Fibroblast of villous mesenchyme (primary cell): ENCODE measurements at regions not wholly inside any gene's neighbourhood (a gene's known extent, or its start where the extent isn't known, plus 50 kb on each side); places are given as distances from the start of the nearest gene placed in this dataset.
A peak's percentile ranks its signal among the peaks of the same experiment; 100 is the strongest.

ENCODE experiments used
- DNase-seq: peaks from one replicate; pipeline ENCODE4 v3.0.0-alpha.2; 2010; ENCODE audit warnings: low read depth
- H3K4me3 ChIP-seq: 2 replicates; pipeline ENCODE4 v1.5.1; 2011; ENCODE audit warnings: low read depth, mild to moderate bottlenecking, low read length
- TF ChIP-seq, protein P1 (sequence below): IDR thresholded peaks from 2 replicates; pipeline ENCODE4 v1.5.1; 2012; ENCODE audit warnings: low read depth, mild to moderate bottlenecking, low read length; ENCODE audit not compliant: insufficient read depth

DNA sequence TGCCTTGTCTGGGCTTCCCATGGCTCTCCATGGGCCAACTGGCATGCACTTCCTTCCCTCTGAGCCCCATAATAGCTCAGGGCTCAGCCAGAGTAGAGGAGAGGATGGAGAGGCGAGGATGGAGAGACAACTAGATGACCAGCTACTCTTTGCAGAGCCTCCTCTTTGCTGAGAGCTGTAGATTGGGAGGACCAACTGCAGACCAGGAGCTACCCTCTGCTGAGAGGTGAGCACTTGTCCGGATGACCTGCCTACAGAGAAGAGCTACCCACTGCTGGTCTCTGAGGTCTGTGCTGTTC, 58.0 kb upstream of the ETV3 start:
- TF ChIP-seq, protein P1, sequence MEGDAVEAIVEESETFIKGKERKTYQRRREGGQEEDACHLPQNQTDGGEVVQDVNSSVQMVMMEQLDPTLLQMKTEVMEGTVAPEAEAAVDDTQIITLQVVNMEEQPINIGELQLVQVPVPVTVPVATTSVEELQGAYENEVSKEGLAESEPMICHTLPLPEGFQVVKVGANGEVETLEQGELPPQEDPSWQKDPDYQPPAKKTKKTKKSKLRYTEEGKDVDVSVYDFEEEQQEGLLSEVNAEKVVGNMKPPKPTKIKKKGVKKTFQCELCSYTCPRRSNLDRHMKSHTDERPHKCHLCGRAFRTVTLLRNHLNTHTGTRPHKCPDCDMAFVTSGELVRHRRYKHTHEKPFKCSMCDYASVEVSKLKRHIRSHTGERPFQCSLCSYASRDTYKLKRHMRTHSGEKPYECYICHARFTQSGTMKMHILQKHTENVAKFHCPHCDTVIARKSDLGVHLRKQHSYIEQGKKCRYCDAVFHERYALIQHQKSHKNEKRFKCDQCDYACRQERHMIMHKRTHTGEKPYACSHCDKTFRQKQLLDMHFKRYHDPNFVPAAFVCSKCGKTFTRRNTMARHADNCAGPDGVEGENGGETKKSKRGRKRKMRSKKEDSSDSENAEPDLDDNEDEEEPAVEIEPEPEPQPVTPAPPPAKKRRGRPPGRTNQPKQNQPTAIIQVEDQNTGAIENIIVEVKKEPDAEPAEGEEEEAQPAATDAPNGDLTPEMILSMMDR = no peak
- DNase-seq = no peak
- H3K4me3 ChIP-seq = no peak overlapping the region

- TF ChIP-seq, protein P1 = no peak
- DNase-seq = no peak
- H3K4me3 ChIP-seq = no peak overlapping the region
Measured at GRCh38 chr1:157195521-157196244, 57.5 kb upstream of the ETV3 start.

- TF ChIP-seq, protein P1 = no peak
- DNase-seq = no peak
- no peak overlapping the region for H3K4me3 ChIP-seq
Measured at GRCh38 chr1:157194731-157195520, 56.7 kb upstream of the ETV3 start.

DNA sequence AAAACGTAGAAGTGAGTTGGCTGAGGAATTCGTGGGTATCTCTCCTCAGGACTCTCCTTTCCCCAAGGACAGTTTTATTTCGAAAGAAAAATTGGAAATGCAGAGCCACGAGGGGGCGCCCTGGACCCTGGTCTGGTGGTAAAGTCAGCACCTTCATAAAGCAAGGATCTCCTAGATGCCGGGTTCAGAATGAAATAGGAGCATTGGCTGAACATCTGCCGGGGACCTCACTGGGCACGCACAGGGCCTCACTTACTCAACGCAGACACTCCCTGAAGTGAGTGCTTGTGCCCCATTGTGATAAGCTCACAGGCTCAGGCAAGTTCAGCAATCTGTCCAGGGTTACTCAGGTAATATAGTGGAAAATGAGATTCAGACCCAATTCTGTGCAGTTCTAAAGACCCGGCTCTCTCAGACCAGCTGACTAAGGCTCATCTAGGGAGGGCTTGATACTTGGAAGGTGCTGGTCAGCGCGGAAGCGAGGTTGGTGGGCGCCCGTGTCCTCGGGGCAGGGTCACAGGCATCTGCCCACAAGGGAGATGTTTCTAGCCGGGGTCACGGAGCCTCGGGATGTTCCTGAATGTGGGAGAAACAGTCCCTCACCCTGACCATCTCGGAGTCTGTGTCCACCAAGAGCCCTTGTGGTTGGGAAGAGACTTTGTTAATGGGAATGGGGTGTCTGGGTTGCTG, 55.7 kb upstream of the ETV3 start:
- TF ChIP-seq, protein P1 = peak; percentile 71
- H3K4me3 ChIP-seq = no peak overlapping the region
- DNase-seq = peak; percentile 59

- no peak overlapping the region for H3K4me3 ChIP-seq
- TF ChIP-seq, protein P1 = no peak
- DNase-seq = no peak
Measured at GRCh38 chr1:157193219-157193618, 55.0 kb upstream of the ETV3 start.

DNA sequence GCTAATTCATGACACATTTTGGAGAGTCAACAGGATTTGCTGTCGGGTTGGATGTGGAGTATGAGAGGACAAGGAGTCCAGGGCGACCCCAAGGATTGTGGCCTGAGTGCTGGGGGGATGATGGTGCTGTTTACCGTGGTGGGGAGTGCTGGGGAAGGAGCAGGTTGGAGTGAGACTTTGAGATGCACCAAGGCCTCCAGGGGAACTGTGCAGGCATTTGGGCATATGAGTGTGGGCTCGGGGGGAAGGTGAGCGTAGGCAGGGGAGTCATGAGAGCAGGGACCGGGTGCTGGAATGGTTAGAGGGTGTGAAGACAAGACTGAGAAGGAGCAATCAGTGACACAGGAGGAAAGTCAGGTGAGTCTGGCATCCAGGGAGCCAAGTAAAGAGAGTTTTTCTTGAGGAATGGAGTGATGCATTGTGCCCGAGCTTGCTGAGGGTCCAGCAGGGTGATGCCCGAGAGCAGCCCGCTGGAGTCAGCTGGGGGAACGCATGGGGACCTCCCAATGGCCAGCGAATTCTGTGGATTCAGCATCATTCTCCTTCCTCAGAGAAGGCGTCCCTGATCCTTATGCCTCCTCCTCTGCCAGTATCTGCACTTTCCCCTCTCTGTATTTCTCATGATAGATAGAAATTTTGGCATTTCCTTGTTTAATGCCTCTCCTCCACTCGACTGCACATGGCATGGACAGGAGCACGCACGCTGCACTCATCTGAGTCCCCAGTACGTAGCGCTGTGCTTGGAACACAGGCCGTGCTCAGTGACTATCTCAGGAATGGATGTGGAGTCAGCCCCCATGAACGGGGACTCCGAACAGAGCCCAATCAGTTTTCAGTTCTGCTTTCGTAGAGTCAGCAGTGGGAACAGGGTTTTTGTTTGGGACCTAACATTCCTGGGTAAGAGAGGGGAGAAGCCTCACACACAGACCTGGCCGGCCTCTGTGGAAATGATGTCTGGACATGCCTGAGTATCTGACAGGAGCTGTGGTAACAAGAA, 52.1 kb upstream of the ETV3 start:
- no peak overlapping the region for H3K4me3 ChIP-seq
- TF ChIP-seq, protein P1 = no peak
- no peak for DNase-seq
